HG02870 (cell line): ENCODE measurements at regions not wholly inside any gene's neighbourhood (a gene's known extent, or its start where the extent isn't known, plus 50 kb on each side); places are given as distances from the start of the nearest gene placed in this dataset.
A peak's percentile ranks its signal among the peaks of the same experiment; 100 is the strongest.

ENCODE experiments used
- ATAC-seq: cut with Tn5 transposase; IDR thresholded peaks from one replicate; pipeline ENCODE4 v1.9.1; 2021; ENCODE audit warnings: mild to moderate bottlenecking, moderate library complexity; ENCODE audit not compliant: unreplicated experiment

DNA sequence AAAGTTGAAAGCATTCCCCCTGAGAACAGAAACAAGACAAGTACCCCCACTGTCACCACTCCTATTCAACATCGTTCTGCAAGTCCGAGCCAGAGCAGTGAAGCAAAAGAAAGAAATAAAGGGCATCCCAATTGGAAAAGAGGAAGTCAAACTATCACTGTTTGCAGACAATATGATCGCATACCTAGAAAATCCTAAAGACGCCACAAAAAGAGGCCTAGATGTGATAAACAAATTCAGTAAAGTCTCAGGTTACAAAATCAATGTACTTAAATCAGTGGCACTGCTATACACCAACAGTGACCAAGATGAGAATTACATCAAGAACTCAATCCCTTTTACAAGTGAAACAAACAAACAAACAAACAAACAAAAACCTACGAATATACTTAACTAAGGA is 87.7 kb upstream of the COCH start:
- ATAC-seq = no peak

DNA sequence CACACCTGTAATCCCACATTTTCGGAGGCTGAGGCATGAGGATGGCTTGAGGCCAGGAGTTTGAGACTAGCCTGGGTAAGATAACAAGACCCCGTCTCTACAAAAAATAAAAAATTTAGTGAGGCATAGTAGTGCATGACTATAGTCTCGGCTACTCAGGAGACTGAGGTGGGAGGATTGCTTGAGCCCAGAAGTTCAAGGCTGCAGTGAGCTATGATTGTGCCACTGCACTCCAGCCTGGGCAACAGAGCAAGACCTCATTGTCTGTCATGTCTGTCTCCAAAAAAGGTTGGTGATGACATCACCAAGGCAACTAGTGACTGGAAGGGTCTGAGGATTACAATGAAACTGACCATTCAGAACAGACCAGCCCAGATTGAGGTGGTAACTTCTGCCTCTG is 83.5 kb upstream of the COCH start:
- ATAC-seq = no peak

GRCh38 chr14:30791522-30792351 is 82.6 kb upstream of the COCH start:
- ATAC-seq = no peak

DNA sequence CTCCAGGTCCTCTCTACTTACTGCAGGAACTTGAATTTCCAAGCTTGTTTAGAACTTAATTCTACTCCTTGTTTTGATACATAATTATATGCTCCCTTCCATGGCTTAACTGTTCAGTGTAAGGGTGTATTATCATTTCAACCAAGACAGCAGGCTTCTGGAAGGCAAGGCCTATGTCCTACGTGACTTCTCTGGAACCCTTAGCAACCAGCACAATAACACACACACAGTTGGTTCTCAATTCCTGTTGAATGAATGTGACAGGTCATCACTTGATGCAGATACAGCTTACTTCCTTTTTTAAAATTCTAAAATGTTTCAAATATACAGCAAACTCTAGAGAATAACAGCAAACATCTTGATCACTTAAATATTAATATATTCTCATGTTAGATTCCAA is 77.7 kb upstream of the COCH start:
- no peak for ATAC-seq

DNA sequence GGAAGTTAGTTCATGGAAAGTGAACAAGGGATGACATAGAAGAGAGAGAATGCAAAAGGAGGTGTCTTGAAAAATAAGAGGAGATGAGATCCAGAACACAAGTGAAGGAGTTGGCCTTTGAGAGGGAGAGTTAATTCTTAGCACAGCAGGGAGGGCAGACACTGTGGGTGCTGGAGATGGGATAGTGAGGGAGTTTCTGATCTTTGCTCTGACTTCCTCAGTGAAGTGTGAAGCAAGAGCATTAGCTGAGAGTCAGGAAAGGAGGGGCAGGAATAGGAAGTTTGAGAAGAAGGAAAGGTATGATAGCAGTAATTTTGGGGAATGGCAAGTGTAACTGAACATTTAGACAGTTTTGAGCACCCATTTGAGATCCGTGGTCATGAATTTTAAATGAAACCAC is 75.8 kb upstream of the COCH start:
- no peak for ATAC-seq

DNA sequence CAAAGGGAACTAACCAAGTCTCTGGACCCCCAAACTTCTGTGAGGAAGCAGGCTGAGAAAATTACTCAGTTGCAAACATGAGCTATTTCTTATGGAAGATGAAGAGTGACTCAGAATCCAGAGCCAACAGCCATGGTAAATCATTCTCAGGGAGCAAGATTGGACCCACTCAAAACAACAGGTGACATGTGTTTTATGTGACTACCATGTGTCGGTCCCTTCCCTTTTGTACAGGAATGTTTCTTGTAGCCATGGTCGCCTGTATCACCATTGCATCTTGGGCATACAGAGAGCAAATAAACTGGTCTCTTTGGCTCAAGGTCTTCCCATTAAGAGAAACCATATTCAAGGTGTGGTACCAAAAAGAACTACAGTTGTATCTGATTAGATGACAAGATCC is 75.4 kb upstream of the COCH start:
- ATAC-seq = no peak

DNA sequence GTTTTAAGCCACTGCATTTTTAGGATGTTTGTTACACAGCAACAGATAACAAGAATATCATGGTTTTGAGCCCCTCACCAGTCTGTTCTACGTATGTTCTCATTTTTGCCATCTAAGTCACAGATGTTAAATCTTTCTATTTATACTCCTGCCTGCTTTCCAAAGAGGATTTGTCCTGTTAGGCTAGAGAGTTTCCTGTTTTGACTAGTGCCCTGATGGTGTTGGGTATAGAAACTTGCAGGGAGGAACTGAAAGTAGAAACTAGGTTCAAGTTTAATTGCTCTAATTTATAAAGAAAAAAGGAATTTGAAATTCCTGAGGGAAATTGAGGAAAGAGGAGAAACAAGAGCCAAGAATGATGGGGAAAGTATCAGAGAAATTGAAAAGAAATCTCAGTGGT is 74.4 kb upstream of the COCH start:
- ATAC-seq = no peak

DNA sequence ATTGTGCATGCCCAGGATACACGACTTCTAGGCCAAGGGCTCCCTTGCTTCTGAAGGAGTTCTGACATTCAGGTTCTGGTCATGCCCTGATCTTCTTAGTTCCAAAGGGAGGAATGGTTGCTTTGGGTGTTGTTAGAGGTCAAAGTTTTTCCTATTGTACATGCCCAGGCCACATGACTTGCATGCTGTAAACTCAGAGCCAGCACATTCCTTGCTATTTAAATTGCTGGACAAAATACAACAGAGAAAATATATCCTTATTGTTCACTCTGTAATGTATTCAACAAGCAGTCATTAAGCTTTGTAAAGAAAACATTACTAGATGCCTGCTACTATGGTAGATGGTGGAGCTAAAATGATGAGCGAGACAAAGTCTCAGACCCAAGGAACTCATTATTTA is 71.2 kb upstream of the COCH start:
- no peak for ATAC-seq

- no peak for ATAC-seq
Measured at GRCh38 chr14:30805284-30805683, 69.1 kb upstream of the COCH start.

DNA sequence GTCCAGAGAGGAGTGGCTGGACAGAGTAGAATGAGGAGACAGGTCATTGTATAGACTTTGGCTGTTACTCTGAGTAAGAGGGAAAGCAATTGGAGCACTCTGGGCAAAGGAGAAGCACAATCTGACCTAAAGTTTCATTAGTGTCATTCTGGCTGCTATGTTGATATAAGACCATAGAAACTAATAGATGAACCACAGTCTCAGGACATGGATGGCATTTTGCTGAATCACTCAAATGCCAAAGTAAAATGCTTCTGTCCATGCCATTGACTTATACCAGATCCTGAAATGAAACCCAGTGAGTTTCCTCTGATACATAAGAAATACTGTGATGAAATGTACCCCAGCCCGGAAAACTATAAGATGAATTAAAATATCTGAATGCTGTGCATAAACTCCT is 65.8 kb upstream of the COCH start:
- no peak for ATAC-seq

GRCh38 chr14:30813216-30813615 is 61.1 kb upstream of the COCH start:
- ATAC-seq = no peak

- peak; percentile 80 for ATAC-seq
Measured at GRCh38 chr14:30820674-30821073, 53.7 kb upstream of the COCH start.

- no peak for ATAC-seq
Measured at GRCh38 chr14:30822080-30822571, 52.2 kb upstream of the COCH start.
